ENCODE measurements at regions not wholly inside any gene's neighbourhood (a gene's known extent, or its start where the extent isn't known, plus 50 kb on each side); places are given as distances from the start of the nearest gene placed in this dataset.

DNA sequence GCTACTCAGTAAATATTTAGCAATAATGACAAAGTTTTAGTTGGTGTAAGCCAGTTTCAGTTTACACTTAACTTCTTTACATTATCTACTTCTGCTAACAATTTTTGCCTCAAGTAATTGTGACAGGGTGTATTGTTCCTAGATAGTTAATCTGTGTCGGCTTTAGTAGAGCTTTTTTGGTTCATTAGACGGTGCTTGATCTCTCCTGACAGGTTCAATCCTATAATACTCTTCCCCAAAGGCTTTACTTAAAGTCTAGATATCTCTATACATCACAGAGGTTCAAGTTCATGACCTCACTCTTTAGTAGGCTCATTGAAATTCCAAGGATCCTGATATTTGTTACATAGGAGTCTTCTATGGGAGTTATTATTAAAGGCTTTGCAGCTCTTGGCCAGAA lies 365.6 kb upstream of the DPPA4 start:
- TF ChIP-seq SP1 (IDR thresholded peaks at IDR 0.05) = no peak
- TF ChIP-seq, protein P1, sequence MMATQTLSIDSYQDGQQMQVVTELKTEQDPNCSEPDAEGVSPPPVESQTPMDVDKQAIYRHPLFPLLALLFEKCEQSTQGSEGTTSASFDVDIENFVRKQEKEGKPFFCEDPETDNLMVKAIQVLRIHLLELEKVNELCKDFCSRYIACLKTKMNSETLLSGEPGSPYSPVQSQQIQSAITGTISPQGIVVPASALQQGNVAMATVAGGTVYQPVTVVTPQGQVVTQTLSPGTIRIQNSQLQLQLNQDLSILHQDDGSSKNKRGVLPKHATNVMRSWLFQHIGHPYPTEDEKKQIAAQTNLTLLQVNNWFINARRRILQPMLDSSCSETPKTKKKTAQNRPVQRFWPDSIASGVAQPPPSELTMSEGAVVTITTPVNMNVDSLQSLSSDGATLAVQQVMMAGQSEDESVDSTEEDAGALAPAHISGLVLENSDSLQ (IDR thresholded peaks at IDR 0.05) = no peak
- no peak for TF ChIP-seq ZNF384 (IDR thresholded peaks at IDR 0.05)
- TF ChIP-seq FOXM1 (IDR thresholded peaks at IDR 0.05; ENCODE audit: borderline replicate concordance) = no peak
- no peak for TF ChIP-seq BHLHE40 (IDR thresholded peaks at IDR 0.05; ENCODE audit: borderline replicate concordance)
- TF ChIP-seq ELF4 (IDR thresholded peaks at IDR 0.05) = no peak
- TF ChIP-seq FOXK2 (IDR thresholded peaks at IDR 0.05) = no peak
- no peak for TF ChIP-seq FOXA1 (IDR thresholded peaks at IDR 0.05)
- TF ChIP-seq HDGF (IDR thresholded peaks at IDR 0.05; ENCODE audit: borderline replicate concordance) = no peak
- no peak for TF ChIP-seq SUZ12 (IDR thresholded peaks at IDR 0.05)
- no peak for TF ChIP-seq TARDBP (IDR thresholded peaks at IDR 0.05)
- TF ChIP-seq NFRKB (IDR thresholded peaks at IDR 0.05) = no peak

All from HEK293T (cell line).